HL-60 (cell line): ENCODE measurements at regions not wholly inside any gene's neighbourhood (a gene's known extent, or its start where the extent isn't known, plus 50 kb on each side); places are given as distances from the start of the nearest gene placed in this dataset.

ENCODE experiments used
- POLR2AphosphoS5 ChIP-seq: IDR thresholded peaks from 2 replicates; pipeline ENCODE4 v1.6.1; 2012; ENCODE audit warnings: low read depth
- TF ChIP-seq, protein P1 (sequence below): IDR thresholded peaks from one replicate; pipeline ENCODE4 v1.5.1; 2011; ENCODE audit warnings: low read length, control low read depth, inconsistent platforms; ENCODE audit not compliant: insufficient read depth

DNA sequence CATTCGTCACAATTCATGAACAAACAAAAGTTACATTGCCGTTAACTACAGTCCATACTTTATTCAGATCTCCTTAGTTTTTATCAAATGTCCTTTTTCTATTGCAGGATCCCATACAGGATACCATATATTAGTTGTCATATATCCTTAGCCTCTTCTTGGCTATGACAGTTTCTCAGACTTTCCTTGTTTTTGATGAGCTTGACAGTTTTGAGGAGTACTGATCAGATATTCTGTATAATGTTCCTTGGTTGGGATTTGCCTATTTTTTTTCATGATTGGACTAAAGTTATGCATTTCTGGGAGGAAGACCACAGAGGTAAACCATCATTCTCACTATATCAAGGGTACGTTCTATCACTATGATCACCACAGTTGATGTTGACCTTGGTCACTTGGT is 1627.4 kb upstream of the C9orf72 start:
- TF ChIP-seq, protein P1, sequence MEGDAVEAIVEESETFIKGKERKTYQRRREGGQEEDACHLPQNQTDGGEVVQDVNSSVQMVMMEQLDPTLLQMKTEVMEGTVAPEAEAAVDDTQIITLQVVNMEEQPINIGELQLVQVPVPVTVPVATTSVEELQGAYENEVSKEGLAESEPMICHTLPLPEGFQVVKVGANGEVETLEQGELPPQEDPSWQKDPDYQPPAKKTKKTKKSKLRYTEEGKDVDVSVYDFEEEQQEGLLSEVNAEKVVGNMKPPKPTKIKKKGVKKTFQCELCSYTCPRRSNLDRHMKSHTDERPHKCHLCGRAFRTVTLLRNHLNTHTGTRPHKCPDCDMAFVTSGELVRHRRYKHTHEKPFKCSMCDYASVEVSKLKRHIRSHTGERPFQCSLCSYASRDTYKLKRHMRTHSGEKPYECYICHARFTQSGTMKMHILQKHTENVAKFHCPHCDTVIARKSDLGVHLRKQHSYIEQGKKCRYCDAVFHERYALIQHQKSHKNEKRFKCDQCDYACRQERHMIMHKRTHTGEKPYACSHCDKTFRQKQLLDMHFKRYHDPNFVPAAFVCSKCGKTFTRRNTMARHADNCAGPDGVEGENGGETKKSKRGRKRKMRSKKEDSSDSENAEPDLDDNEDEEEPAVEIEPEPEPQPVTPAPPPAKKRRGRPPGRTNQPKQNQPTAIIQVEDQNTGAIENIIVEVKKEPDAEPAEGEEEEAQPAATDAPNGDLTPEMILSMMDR = no peak
- TF ChIP-seq POLR2AphosphoS5 = no peak
